Globus pallidus (tissue), 1 donor: ENCODE measurements at regions not wholly inside any gene's neighbourhood (a gene's known extent, or its start where the extent isn't known, plus 50 kb on each side); places are given as distances from the start of the nearest gene placed in this dataset.

Experiments
- DNase-seq: peaks from one replicate; pipeline ENCODE4 v3.0.0-alpha.2; 2015; ENCODE audit warnings: low spot score

DNA sequence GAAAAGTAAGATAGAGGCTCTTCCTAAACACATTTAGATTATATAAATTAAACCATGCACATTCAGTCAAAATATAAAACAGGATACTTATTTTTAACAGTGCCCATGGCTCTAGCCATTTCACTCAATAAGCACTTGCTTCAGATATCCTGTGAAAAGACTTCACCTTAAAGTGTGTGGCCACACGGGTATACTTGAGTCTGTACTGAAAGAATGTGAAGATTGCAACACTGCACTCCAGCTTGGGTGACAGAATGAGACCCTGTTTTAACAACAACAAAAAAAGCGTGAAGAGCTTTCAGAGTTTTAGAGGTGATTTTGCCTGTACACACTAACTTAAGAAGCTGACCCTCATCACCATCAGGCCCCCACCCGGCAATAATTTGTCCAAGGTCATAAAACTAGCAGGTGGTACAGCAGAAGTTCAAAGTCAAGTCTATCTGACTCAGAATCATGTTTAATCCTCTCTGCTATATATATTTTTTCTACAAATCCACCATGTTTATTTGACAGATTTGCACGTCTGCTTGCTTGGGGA lies 203.5 kb upstream of the GUCY1A2 start:
- no peak for DNase-seq

DNA sequence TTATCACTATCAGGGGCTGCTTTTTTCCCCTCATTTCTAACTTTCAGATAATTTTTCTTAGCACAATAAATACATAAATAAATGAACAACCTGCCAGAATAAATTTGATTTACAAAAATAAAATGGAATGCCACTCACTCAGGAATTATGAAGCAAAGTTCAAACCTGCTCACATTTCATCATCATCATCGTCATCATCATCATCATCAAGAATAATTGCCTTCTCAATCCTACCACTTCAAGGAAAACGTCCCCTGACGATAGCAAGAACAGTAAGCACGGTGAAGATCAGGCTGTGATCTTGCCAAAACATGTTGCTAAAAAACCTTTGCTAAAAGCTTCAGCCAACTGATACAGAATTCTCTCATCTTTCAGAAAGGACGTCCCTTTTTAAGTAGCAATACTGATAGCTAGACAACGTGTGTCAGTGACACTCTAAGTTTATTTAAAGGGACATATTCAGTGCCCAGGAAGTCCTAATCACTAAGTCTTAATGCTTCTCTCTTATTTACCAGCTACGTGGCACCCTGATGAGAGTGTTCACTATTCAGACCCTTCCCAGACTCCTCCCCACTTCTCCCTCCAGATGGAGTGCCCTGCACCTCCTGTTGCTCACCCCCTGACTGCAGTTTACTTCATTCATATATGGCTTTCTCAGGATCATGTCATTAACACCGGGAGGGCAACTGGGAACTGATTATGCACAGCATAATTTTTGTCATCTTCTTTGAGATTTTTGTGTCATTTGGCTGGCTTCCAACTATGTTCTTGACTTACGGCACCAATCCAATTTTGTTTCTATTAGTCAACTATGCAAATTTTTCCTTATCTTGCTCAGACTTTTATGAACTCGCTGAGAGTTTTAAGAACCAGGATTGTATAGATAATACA lies 200.1 kb upstream of the GUCY1A2 start:
- DNase-seq: no peak

- no peak for DNase-seq
These were observed 199.2 kb upstream of the GUCY1A2 start for GRCh38 chr11:107217444-107217843.

DNA sequence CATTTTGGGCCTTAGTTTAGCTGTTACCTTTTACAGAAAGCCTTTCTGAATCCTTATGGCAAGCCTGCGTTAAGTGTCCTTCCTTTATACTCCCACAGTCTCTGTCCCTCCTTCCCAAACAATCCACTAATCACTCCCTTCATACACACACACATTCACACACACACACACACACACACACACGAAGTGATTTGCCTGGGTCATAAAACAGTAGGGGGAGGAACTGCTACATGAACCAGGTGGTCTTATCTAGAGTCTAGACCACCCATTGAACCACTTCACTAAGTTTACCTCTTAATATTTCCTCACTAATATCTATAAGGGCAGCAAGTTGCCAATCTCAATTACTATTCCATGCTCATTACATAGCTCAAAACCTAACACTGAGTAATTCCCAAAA lies 196.7 kb upstream of the GUCY1A2 start:
- DNase-seq: no peak

GRCh38 chr11:107203656-107204055 lies 185.4 kb upstream of the GUCY1A2 start:
- DNase-seq: no peak

- no peak for DNase-seq
These were observed 184.0 kb upstream of the GUCY1A2 start for GRCh38 chr11:107202241-107202640.

DNA sequence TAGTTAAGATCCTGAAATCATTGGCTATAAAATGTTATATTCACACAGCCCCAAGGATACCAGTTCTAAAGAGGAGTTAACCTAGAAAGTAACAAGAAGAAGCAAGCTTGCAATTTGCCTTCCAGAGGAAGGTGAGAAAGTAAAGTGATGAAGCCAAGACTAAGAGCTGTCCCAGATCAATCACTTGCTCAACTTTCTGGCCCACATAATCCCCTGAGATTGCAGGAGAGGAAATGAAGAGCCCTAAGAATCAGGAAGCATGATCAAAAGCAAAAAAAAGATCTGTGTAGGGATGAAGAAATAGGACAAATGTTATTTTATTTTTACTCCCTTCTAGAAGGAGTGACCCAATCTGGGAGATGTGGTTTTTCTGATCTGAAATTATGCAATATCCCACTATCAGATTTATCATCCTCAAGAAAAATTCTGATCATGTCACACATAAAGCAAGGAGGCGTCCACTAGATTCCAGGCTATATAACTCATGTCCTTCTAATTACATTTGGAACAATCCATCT lies 180.3 kb upstream of the GUCY1A2 start:
- DNase-seq: no peak

- no peak for DNase-seq
These were observed 179.7 kb upstream of the GUCY1A2 start for GRCh38 chr11:107197932-107198331.

DNA sequence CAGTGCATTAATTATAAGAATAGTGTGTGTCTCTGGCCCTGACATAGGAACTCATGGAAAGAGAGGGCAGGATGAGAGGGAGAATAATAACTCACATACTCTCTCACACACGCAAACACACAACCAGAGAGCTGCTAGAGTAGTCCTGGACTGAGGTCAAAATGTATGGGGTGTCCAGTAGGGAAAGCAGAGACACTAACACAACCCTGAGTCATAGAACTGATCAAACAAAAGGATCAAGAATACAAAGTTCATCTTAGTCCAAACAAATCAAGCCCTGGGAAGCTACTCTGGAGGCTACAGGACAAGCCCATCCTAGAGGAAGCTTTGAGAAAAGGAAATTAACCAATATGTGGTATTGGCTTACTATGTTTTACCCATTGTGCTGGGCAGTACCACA lies 178.5 kb upstream of the GUCY1A2 start:
- no peak for DNase-seq

GRCh38 chr11:107184986-107185385 lies 166.7 kb upstream of the GUCY1A2 start:
- no peak for DNase-seq

DNA sequence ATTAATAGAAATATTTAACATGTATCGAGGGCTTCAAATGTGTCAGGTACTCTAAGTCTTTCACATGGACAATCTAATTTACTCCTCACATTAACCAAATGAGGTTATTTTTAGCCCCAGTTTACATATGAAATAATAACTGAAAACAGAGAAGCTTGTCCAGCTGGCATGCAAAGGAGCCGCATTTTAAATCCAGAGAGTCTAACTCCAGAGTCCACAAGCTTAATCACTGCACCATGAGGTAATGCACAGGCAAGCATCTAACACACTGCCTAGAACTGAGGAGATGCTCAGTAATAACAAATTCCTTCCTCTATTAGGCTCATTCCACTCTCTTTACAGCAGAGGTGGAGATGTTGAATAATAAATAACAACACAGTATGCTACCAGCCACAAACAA lies 165.7 kb upstream of the GUCY1A2 start:
- no peak for DNase-seq

GRCh38 chr11:107182978-107183377 lies 164.7 kb upstream of the GUCY1A2 start:
- no peak for DNase-seq

- no peak for DNase-seq
These were observed 162.0 kb upstream of the GUCY1A2 start for GRCh38 chr11:107180236-107180635.

- DNase-seq: no peak
These were observed 161.6 kb upstream of the GUCY1A2 start for GRCh38 chr11:107179829-107180228.

GRCh38 chr11:107177106-107177477 lies 158.8 kb upstream of the GUCY1A2 start:
- no peak for DNase-seq

- DNase-seq: no peak
These were observed 158.2 kb upstream of the GUCY1A2 start for GRCh38 chr11:107176148-107177105.

DNA sequence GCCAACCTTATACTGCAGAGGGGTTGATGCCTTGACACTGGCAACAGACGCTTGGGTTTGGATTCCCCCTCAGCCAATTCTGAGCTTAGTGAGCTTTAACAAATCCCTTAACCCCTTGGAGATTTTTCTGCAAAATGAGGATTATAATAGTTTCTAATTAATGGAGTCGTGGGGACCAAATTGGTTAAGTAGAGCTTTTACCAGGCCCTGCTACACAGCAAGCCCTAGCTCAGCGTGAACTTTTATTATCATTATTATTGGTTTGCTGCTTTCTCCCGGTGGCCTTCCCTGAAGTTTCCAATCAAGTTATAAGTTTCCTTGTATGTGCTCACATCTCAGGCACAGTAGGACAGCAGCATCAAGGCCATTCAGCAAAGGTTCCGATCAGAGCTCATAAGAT lies 156.6 kb upstream of the GUCY1A2 start:
- no peak for DNase-seq

DNA sequence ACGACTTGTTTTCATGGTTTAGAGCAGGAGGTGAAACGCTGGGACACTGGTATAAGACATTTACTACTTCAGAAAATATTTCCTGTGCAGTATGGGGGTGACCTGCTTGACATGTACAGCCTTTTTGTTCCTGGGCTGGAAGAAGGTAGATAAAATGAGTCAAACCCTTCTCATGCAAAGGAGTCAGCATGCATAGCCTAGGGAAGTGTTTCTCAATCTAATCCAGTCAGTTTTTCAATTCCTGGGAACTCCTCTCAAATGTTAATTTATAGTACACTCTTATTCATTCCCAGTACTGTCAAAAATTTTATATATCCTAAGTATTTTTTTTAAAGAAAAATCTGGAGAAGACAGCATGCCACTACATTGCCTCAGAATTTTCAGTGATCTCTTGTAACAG lies 154.7 kb upstream of the GUCY1A2 start:
- no peak for DNase-seq

DNA sequence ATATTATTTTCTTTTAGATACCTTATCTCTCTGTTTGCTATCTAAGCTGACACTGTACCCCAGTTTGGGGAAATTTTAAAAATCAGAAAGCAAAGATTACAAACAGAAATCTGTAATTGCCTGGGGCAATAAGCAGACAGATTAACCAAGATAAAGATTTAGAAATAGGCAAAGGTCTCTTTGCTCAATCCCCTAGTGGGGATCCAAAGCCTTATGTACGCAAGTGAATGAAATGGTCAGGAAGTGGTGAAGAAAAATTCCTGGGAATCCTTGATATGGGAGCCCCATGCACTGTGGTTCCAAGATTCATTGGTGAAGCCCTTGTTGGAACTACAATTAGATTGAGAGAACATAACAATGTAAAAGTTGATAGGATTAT lies 139.5 kb upstream of the GUCY1A2 start:
- DNase-seq: no peak

GRCh38 chr11:107157146-107157808 lies 139.0 kb upstream of the GUCY1A2 start:
- DNase-seq: no peak

GRCh38 chr11:107151579-107151978 lies 133.3 kb upstream of the GUCY1A2 start:
- no peak for DNase-seq

DNA sequence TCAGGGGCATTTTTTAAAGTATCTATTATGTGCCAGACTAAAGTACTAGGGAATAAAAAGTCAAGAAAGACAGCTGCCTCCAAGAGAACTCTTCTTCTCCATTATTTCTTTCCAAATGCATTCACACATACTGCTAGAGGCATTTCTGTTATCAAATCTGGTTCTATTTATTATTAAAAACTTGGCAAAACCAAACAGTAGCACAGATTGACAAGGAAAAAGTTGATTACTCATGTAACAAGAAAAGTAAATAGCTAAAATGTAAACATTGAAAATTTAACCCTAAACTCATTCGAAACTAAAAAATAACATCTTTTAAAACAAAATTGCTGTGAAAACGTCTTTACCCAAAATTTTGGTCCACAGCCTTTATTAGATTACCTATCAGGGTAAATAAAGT lies 132.9 kb upstream of the GUCY1A2 start:
- no peak for DNase-seq
